ENCODE measurements at regions not wholly inside any gene's neighbourhood (a gene's known extent, or its start where the extent isn't known, plus 50 kb on each side); places are given as distances from the start of the nearest gene placed in this dataset.

DNA sequence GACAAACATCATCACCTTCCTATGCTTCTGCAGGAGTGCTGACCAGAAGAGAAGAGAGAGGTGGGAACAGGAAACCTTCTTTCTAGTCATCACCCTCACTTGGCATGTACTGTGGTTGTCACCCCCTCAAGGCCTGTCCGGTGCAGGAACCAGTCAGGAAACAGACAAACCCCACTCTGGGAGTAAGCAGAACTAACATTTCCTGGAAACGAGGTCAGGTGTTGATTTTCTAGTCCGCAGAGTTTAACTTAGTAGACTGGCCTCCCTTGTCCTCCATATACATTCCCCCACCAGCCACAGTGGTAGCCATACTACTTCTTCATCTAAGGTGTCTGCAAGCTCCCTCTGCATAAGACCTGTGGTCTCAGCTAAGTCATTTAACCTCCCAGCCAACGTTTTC lies 80.7 kb upstream of the NCAM1 start:
- no peak for FAIRE-seq

DNA sequence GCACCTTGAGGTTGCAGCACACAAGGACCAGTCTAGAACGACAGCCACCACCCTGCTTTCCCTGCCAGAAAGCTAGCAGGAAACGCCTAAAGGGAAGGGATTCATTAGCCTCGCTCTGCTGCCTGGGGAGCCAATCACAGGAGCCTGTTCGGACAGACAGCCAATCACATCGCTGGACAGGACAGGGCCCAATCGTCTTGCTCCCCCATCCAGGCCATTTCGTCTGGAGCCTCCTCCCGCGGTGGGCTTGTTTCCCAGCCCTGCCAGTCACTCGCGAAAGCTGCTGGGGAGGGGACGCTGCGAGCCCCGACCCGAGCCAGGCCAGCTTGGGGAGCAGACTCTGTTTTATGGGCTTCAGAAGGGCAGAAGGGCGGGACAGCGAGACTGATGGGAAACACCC lies 79.8 kb upstream of the NCAM1 start:
- no peak for FAIRE-seq

- no peak for FAIRE-seq
Measured at GRCh38 chr11:112882494-112883381, 78.5 kb upstream of the NCAM1 start.

- no peak for FAIRE-seq
Measured at GRCh38 chr11:112884012-112884767, 77.0 kb upstream of the NCAM1 start.

- no peak for FAIRE-seq
Measured at GRCh38 chr11:112885744-112886433, 75.3 kb upstream of the NCAM1 start.

GRCh38 chr11:112886434-112887370 lies 74.5 kb upstream of the NCAM1 start:
- FAIRE-seq: no peak

DNA sequence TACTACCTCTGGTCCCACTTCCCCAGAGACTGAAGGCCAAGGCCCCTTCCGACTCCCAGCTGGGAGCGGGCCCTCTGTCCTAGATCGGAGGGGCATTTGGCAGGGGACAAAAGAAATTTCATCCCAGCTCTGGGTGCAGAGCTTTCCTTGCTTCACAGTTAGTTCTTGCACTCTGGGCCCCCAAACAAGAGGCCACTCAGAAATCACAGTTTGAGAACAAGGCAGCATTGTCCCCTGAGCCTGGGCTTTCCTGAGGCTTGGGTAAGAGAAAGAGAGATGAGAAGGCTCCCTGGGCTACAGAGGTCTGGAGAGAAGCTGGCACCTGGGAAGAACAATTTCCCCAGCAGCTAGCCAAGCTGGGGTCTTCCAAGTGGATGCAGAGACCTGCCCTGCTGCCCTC lies 71.8 kb upstream of the NCAM1 start:
- FAIRE-seq: no peak

GRCh38 chr11:112899235-112900006 lies 61.8 kb upstream of the NCAM1 start:
- FAIRE-seq: no peak

GRCh38 chr11:112901924-112902323 lies 59.3 kb upstream of the NCAM1 start:
- no peak for FAIRE-seq

DNA sequence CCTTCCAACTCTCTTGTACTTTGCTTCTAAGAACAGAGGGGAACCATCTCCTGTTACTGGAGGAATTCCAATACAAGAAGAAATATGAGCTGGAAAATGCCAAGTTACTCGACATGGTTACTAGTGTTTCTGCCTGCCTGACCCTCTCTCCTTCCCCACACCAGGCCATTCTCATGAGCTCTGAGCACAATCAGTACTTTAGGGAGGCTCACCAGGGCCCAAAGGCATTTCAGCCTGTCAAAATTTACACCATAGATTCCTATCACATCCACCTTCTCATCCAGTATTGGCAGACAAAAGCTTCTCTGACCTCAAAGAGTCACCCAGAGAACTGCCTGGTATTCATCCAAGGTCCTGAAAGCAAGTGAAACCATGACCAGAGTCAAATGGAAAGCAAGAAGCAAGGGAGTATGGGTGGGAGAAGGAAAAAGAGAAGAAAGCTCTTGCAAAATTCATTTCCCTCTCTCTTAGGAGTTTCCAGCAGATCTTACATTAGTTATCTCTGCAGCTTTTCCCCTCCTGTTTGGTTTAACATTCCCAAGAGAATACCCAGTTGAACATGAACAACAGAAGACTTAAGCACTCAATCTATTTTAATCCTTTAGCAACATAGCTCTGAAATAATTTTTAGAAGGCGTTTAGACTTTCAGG lies 58.7 kb upstream of the NCAM1 start:
- peak; percentile 71 for FAIRE-seq

- FAIRE-seq: no peak
Measured at GRCh38 chr11:112903340-112903739, 57.9 kb upstream of the NCAM1 start.

DNA sequence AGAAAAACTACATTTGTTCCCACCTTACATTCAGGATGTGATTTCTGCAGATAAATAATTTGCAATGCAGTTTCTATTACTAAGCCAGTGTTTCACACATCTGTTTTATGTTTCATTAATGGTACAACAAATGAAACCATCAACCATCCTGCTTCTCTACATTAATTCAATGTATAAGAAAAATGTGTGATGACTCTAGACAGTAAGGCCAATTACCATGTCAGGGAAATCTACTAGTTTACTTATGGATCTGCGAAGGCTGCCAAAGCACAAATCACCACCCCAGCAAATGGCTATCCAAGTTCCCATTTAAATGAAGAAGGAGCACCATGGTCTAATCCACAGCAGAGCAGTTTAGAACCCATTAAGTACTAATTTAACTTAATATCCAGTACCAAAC lies 50.1 kb upstream of the NCAM1 start:
- FAIRE-seq: no peak

Measured in endometrium (tissue), 2 donors.